ENCODE measurements at regions not wholly inside any gene's neighbourhood (a gene's known extent, or its start where the extent isn't known, plus 50 kb on each side); places are given as distances from the start of the nearest gene placed in this dataset.

DNA sequence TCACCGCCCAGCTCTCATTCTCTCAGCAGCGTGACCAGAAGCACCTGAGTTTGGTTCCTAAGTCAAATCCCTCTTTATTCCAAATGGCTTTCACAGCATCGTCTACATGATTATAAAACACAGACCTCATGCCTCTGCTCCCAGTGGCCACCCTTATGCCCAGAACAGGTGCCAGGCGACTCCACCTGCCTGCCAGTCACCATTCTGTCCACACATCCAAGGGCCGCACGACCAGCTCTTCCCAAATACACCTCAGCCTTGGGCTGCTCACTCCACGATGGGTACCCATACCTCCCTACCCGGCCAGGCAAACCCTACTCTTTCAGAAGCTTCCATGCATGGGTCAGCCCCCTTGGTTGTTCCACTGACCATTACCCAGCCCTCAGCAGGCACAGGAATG, 851.6 kb upstream of the SALL3 start:
- H3K4me3 Mint-ChIP-seq, result no peak overlapping the region
- H3K27me3 Mint-ChIP-seq, result no peaks in the 10 kb centered on the region
- ChIA-PET POLR2A (no interaction called here), CTCF (no interaction called here)
- no peaks in the 10 kb centered on the region for H3K4me1 Mint-ChIP-seq
- no peak overlapping the region for H3K27ac Mint-ChIP-seq
- intact Hi-C loops (cut with DNase I, micrococcal nuclease), result no loop called here
- ATAC-seq (no peak), DNase-seq (no peak)
- peaks cover 13% of the 10 kb centered on the region for H3K9me3 Mint-ChIP-seq (ENCODE audit: low read depth)
- H3K36me3 Mint-ChIP-seq (ENCODE audit: low read depth), result no peaks in the 10 kb centered on the region

DNA sequence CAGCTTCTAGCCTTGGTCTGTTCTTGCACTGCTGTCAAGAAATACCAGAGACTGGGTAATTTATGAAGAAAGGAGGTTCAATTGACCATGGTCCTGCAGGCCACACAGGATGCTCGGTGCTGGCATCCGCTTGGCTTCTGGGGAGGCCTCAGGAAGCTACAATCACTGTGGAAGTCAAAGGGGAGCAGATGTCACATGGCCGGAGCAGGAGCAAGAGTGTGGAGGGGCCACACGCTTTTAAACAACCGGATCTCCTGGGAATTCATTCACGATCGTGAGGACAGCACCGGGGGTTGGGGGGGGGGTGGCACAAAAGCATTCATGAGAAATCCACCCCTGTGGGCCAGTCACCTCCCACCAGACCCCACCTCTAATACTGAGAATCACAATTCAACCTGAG, 850.4 kb upstream of the SALL3 start:
- no peak for ATAC-seq

DNA sequence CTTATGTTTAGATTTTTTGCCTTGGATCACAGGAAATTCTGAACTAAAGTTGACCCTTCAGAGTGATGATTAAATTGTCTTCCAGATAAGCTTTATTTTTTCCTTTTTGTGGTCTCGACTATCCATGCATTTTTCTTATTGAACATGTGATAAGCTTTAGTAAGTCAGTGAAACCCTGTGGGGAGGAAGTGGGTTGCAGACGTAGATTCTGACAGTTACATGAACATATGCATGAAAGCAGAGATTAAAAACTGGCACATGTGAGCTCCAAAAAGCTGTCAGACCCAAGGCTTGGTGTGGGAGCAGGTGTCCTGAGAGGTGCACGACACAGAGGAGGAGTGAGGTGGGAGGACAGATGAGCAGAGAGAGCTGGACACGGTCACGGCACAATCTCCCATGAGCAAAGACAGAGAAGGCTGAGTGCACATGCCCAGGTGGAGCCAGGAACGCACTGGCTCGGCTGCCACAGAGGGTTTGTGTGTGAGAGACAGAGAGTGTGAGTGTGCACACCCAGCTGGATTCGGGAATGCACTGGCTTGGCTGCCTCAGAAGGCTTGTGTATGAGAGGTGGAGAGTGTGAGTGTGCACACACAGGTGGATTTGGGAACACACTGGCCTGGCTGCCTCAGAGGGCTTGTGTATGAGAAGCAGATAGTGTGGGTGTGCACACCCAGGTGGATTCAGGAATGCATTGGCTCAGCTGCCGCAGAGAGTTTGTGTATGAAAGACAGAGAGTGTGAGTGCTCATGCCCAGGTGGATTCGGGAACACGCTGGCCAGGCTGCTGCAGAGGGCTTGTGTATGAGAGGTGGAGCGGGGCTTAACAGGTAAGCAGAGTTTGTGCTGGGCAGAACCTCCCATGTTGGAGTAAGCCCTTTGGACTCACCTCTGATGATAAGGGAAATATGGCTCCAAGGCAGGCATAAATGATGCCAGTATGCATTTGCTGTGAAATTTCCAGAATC, 849.1 kb upstream of the SALL3 start:
- no peaks in the 10 kb centered on the region for H3K4me1 Mint-ChIP-seq
- no peaks in the 10 kb centered on the region for H3K36me3 Mint-ChIP-seq (ENCODE audit: low read depth)
- no peak overlapping the region for H3K4me3 Mint-ChIP-seq
- intact Hi-C loops (cut with DNase I, micrococcal nuclease), result no loop called here
- CTCF ChIA-PET, result no interaction called here
- H3K9me3 Mint-ChIP-seq (ENCODE audit: low read depth), result peaks cover 10% of the 10 kb centered on the region
- POLR2A ChIA-PET, result no interaction called here
- ATAC-seq (no peak), DNase-seq (no peak)
- no peaks in the 10 kb centered on the region for H3K27me3 Mint-ChIP-seq
- H3K27ac Mint-ChIP-seq, result no peak overlapping the region

More for the DNA sequence above, 850.4 kb upstream of the SALL3 start:
- intact Hi-C loops (cut with DNase I, micrococcal nuclease), result no loop called here
- Mint-ChIP-seq H3K36me3 (ENCODE audit: low read depth) (no peaks in the 10 kb centered on the region), H3K27me3 (no peaks in the 10 kb centered on the region), H3K4me1 (no peaks in the 10 kb centered on the region), H3K9me3 (ENCODE audit: low read depth) (peaks cover 13% of the 10 kb centered on the region), H3K27ac (no peak overlapping the region), H3K4me3 (no peak overlapping the region)
- CTCF ChIA-PET, result no interaction called here
- POLR2A ChIA-PET, result no interaction called here
- no peak for DNase-seq

DNA sequence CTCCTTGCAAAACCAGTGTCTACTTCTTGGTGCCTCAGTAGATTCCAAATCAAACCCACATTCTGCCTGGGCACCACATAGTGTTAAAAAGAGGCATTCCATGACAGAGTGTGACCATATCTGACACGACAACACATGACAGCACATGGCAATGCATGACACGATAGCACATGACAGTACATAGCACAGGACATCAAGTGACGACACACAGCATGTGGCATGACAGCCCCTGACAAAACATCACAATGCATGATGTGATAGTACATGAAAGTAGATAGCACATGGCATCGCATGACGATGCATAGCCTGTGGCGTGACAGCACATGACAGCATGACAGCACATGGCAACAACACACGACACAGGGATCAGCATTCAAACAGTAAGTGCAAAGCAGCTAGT, 845.9 kb upstream of the SALL3 start:
- Mint-ChIP-seq H3K4me3 (no peak overlapping the region), H3K36me3 (ENCODE audit: low read depth) (no peaks in the 10 kb centered on the region), H3K9me3 (ENCODE audit: low read depth) (no peaks in the 10 kb centered on the region), H3K27ac (no peak overlapping the region), H3K27me3 (peaks cover 3% of the 10 kb centered on the region), H3K4me1 (no peaks in the 10 kb centered on the region)
- DNase-seq (no peak), ATAC-seq (no peak)
- CTCF ChIA-PET, result no interaction called here
- POLR2A ChIA-PET, result no interaction called here
- intact Hi-C loops (cut with DNase I, micrococcal nuclease), result no loop called here

DNA sequence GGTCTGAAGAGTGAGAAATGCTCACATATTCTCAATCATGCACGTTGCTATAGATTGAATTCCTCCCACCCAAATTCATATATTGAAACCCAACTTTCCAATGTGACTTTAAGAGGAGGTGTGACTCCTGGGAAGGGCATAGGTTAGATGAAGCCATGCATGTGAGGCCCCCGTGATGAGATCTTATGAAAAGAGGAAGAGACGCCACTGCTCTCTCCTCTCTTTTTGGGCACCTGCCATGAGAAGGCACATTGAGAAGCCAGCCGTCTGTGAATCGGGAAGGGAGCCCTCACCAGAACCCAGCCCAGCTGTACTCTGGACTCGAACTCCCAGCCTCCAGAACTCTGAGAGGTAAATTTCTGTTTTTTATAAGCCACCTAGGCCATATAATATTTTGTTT, 842.6 kb upstream of the SALL3 start:
- ATAC-seq, result no peak
- DNase-seq, result no peak
- H3K4me3 Mint-ChIP-seq, result no peak overlapping the region
- H3K4me1 Mint-ChIP-seq, result no peaks in the 10 kb centered on the region
- ChIA-PET CTCF (no interaction called here), POLR2A (no interaction called here)
- intact Hi-C loops (cut with DNase I, micrococcal nuclease), result no loop called here
- H3K9me3 Mint-ChIP-seq (ENCODE audit: low read depth), result no peaks in the 10 kb centered on the region
- peaks cover 3% of the 10 kb centered on the region for H3K27me3 Mint-ChIP-seq
- H3K27ac Mint-ChIP-seq, result no peak overlapping the region
- H3K36me3 Mint-ChIP-seq (ENCODE audit: low read depth), result no peaks in the 10 kb centered on the region

DNA sequence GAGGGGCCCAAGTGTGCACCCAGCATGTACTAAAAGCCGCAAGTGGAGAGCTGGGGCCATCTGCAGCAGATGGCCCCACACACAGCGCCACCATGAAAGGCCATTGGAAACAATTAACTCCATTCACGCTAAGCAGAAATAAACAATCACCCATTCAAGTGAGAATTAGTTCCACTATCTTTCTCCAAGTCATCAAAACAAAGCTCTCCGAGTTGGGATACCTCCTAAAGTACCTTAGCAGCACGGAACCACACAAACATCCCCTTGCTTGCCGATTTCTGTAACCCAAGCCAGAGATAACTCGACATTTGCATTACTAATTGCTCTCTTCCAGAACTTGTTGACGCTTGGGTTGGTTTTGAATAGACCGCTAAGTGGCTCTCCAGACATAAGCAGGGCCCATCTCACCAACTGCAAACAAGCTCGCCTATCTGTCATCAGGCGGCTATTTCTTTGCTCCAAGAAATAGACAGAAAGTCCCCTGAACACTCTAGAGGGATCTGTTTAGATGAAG, 840.6 kb upstream of the SALL3 start:
- H3K27ac Mint-ChIP-seq, result no peak overlapping the region
- ATAC-seq (no peak), DNase-seq (no peak)
- H3K36me3 Mint-ChIP-seq (ENCODE audit: low read depth), result no peaks in the 10 kb centered on the region
- H3K4me1 Mint-ChIP-seq, result no peaks in the 10 kb centered on the region
- ChIA-PET POLR2A (no interaction called here), CTCF (no interaction called here)
- H3K9me3 Mint-ChIP-seq (ENCODE audit: low read depth), result no peaks in the 10 kb centered on the region
- H3K27me3 Mint-ChIP-seq, result peaks cover 3% of the 10 kb centered on the region
- intact Hi-C loops (cut with DNase I, micrococcal nuclease), result no loop called here
- no peak overlapping the region for H3K4me3 Mint-ChIP-seq

DNA sequence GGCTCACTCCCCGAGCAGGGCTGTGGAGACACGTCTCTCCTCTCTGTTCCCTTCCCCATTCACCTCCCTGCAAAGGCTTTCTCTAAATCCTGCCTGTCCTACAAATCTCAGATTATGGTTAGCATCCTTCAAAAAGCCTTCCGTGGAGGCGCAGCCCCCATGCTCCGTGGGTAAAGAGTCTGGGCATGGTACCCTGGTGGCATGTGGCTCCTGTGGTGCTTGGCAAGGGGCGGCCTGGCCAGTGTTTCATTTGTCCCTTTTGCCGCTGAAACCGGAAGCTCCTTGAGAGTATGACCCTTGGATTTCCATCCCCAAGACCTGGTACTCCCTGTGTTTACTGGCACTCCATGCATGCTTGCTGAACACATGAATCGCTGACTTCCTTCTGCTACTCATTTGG, 839.3 kb upstream of the SALL3 start:
- Mint-ChIP-seq H3K4me1 (no peaks in the 10 kb centered on the region), H3K36me3 (ENCODE audit: low read depth) (no peaks in the 10 kb centered on the region), H3K9me3 (ENCODE audit: low read depth) (no peaks in the 10 kb centered on the region), H3K4me3 (no peak overlapping the region), H3K27ac (no peak overlapping the region), H3K27me3 (peaks cover 6% of the 10 kb centered on the region)
- ChIA-PET POLR2A (no interaction called here), CTCF (no interaction called here)
- intact Hi-C loops (cut with DNase I, micrococcal nuclease), result no loop called here
- ATAC-seq (no peak), DNase-seq (no peak)

DNA sequence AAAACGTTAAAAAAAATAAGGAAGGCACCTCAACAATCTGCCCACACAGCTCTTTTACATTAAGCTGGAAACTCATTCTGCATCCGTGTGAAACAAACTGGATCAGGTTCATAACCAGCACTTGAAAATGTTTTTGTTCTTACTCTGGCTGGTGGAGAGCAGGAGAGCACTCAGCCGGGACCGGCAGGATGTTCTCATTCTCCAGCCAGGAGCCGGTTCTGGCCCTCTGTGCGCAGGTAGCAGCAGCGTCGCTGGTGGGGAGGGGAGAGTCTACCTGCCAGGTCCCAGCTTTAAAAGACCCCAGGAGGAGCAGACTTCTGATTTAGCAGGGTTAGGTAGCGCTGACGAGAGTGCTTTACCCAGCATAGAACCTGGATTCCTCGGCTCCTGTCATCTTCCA, 834.9 kb upstream of the SALL3 start:
- DNase-seq (no peak), ATAC-seq (no peak)
- CTCF ChIA-PET, result no interaction called here
- H3K27ac Mint-ChIP-seq, result no peak overlapping the region
- intact Hi-C loops (cut with DNase I, micrococcal nuclease), result no loop called here
- no peaks in the 10 kb centered on the region for H3K4me1 Mint-ChIP-seq
- H3K4me3 Mint-ChIP-seq, result no peak overlapping the region
- POLR2A ChIA-PET, result no interaction called here
- H3K27me3 Mint-ChIP-seq, result peaks cover 3% of the 10 kb centered on the region
- no peaks in the 10 kb centered on the region for H3K9me3 Mint-ChIP-seq (ENCODE audit: low read depth)
- no peaks in the 10 kb centered on the region for H3K36me3 Mint-ChIP-seq (ENCODE audit: low read depth)

DNA sequence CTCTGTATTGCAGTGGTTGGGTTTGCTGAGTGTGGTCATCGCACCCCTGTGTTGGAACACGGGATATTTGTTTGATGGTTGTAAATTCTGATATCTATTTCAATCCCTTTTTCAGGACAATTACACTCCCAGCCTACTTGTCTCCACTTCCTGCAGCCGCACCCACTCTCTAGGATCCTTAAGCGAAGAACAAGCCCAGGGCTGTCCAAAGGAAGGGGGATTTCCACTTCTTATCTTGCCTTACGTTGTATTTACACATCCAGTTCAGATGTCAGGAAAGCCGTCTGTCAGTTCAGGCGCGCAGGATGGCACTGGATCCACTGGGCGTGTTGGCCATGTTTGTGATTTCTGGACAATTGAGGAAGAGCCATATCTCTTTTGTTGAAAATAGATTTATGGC, 834.5 kb upstream of the SALL3 start:
- ATAC-seq, result no peak
- intact Hi-C loops (cut with DNase I, micrococcal nuclease), result no loop called here
- POLR2A ChIA-PET, result no interaction called here
- no peak overlapping the region for H3K4me3 Mint-ChIP-seq
- no peak for DNase-seq
- peaks cover 3% of the 10 kb centered on the region for H3K27me3 Mint-ChIP-seq
- no peaks in the 10 kb centered on the region for H3K9me3 Mint-ChIP-seq (ENCODE audit: low read depth)
- CTCF ChIA-PET, result no interaction called here
- no peak overlapping the region for H3K27ac Mint-ChIP-seq
- no peaks in the 10 kb centered on the region for H3K36me3 Mint-ChIP-seq (ENCODE audit: low read depth)
- H3K4me1 Mint-ChIP-seq, result no peaks in the 10 kb centered on the region

DNA sequence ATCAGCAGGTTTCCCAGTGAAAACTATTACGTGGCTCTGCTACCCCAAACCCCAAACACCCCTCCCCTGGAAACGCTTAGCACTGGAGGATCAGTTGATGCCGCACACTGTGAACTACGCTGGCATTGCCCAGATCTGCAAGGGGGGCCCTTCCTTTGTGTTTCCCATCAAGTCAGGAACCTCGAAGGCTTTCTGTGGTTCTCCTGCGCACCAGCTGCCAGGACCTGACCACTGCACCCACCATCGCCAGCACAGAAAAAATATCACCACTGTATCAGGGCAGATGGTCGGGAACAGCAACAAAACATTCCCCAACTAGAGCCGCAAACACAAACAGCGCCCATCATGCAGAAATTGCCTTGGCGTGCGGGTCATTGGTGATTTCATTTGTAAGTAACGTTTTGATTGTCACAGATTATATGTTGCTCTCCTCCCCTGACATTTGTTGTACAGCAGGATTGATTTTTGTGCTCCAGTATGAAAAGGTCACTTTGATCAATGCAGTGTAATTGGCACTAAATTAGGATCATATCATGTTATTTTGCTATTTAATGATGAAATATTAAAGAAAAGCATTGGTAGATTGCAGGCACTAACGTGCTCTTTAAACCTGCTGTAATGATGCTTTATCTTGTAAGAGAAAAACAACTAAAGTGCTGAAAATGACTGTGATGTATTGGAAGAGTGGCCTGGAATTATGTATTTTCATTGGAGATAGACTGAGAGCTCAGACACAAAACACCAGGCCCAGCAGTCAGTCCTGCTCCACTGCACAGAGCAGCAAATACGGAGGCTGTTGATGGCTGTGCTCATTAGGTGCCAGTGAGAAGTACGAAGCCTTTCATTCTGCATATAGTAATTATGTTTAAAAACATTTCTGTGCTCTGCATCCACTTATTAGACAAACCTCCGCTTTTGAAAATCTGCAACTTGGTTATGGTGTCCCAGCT, 833.2 kb upstream of the SALL3 start:
- Mint-ChIP-seq H3K9me3 (ENCODE audit: low read depth) (no peaks in the 10 kb centered on the region), H3K36me3 (ENCODE audit: low read depth) (no peaks in the 10 kb centered on the region), H3K4me1 (no peaks in the 10 kb centered on the region), H3K4me3 (no peak overlapping the region), H3K27ac (no peak overlapping the region), H3K27me3 (peaks cover 3% of the 10 kb centered on the region)
- DNase-seq, result no peak
- intact Hi-C loops (cut with DNase I, micrococcal nuclease), result no loop called here
- ChIA-PET CTCF (no interaction called here), POLR2A (no interaction called here)
- no peak for ATAC-seq

DNA sequence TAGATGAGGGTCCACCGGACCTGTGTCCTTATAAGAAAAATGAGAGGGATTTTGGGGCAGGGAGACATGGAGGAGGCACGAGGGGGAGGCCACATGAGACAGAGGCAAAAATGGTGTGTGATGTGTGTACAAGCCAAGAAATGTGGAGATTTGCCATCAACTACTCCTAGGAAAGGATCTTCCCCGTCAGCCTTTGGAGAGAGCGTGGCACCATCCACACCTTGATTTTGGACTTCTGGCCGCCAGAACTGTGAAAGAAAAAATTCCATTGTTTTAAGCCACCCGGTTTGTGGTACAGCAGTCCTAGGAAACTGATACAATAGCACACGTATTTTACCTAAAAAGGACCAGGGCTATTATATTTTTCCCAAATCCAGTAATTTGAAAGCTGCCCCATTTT, 829.0 kb upstream of the SALL3 start:
- Mint-ChIP-seq H3K27me3 (no peaks in the 10 kb centered on the region), H3K4me3 (no peak overlapping the region), H3K4me1 (no peaks in the 10 kb centered on the region), H3K36me3 (ENCODE audit: low read depth) (no peaks in the 10 kb centered on the region), H3K27ac (no peak overlapping the region), H3K9me3 (ENCODE audit: low read depth) (no peaks in the 10 kb centered on the region)
- ChIA-PET POLR2A (no interaction called here), CTCF (no interaction called here)
- ATAC-seq, result no peak
- no peak for DNase-seq
- intact Hi-C loops (cut with DNase I, micrococcal nuclease), result no loop called here

DNA sequence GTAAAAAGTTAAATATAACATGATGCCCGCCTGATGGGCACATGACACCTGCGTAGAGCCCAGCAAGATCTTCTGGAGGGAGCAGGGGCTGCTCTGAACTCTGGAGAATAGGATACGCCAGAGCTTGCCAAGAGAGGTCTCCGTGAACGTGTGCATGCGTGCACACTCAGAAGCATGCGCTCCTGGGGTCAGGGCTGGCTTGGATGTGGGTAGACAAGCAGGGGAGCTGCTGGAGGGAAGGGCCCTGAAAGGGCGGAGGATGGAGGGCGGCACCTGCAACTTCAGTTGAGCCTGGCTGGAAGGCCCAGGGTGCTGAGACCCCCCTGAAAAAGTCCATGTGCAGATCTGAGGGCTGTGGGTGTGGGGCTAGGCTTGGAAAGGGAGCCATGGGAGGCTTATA, 828.4 kb upstream of the SALL3 start:
- Mint-ChIP-seq H3K36me3 (ENCODE audit: low read depth) (no peaks in the 10 kb centered on the region), H3K27me3 (no peaks in the 10 kb centered on the region), H3K4me3 (no peak overlapping the region), H3K4me1 (no peaks in the 10 kb centered on the region), H3K9me3 (ENCODE audit: low read depth) (no peaks in the 10 kb centered on the region), H3K27ac (no peak overlapping the region)
- DNase-seq (no peak), ATAC-seq (no peak)
- ChIA-PET CTCF (no interaction called here), POLR2A (no interaction called here)
- intact Hi-C loops (cut with DNase I, micrococcal nuclease), result no loop called here
